ENCODE measurements at regions not wholly inside any gene's neighbourhood (a gene's known extent, or its start where the extent isn't known, plus 50 kb on each side); places are given as distances from the start of the nearest gene placed in this dataset.

DNA sequence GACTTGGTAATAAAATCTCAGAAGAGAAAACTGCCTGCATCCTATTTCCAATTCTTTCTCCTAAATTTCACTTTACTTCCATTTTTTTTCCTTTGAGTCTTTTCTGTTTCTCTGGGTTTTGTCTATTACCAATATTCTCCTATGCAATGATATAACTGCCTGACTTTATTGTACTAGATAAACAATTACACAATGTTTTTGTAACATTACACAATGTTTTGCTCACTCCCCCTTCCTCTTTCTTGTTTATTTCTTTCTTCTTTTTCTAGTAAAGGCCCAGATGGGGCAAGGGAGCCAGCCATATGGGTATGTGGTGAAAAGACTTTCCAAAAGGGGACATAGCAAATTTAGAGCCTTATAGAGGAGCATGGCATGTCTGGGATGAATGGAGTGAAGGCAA, 278.7 kb upstream of the PHYHIPL start:
- TF ChIP-seq, protein P1, sequence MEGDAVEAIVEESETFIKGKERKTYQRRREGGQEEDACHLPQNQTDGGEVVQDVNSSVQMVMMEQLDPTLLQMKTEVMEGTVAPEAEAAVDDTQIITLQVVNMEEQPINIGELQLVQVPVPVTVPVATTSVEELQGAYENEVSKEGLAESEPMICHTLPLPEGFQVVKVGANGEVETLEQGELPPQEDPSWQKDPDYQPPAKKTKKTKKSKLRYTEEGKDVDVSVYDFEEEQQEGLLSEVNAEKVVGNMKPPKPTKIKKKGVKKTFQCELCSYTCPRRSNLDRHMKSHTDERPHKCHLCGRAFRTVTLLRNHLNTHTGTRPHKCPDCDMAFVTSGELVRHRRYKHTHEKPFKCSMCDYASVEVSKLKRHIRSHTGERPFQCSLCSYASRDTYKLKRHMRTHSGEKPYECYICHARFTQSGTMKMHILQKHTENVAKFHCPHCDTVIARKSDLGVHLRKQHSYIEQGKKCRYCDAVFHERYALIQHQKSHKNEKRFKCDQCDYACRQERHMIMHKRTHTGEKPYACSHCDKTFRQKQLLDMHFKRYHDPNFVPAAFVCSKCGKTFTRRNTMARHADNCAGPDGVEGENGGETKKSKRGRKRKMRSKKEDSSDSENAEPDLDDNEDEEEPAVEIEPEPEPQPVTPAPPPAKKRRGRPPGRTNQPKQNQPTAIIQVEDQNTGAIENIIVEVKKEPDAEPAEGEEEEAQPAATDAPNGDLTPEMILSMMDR (IDR thresholded peaks at IDR 0.05), result no peak
- TF ChIP-seq POLR2A (IDR thresholded peaks at IDR 0.05), result no peak
